HUES6 (cell line): ENCODE measurements at regions not wholly inside any gene's neighbourhood (a gene's known extent, or its start where the extent isn't known, plus 50 kb on each side); places are given as distances from the start of the nearest gene placed in this dataset.

ENCODE experiments used
- H3K27ac ChIP-seq: 2 replicates; pipeline ENCODE4 v1.7.0; 2013; ENCODE audit warnings: low read depth, mild to moderate bottlenecking, low read length, inconsistent platforms
- H3K27me3 ChIP-seq: 2 replicates; pipeline ENCODE4 v1.6.1; 2013; ENCODE audit warnings: low read length; ENCODE audit not compliant: control insufficient read depth, insufficient read depth
- H3K36me3 ChIP-seq: 2 replicates; pipeline ENCODE4 v1.6.1; 2013; ENCODE audit warnings: low read length; ENCODE audit not compliant: control insufficient read depth, insufficient read depth
- H3K4me1 ChIP-seq: 2 replicates; pipeline ENCODE4 v1.6.1; 2013; ENCODE audit warnings: low read length; ENCODE audit not compliant: control insufficient read depth, insufficient read depth
- H3K4me3 ChIP-seq: 2 replicates; pipeline ENCODE4 v1.5.1; 2013; ENCODE audit warnings: low read depth, low read length
- H3K9ac ChIP-seq: one replicate; pipeline ENCODE4 v1.6.1; 2013; ENCODE audit warnings: mild to moderate bottlenecking, low read length
- H3K9me3 ChIP-seq: 2 replicates; pipeline ENCODE4 v1.6.1; 2013; ENCODE audit warnings: low read depth, low read length; ENCODE audit not compliant: control insufficient read depth, insufficient read depth

- no peak overlapping the region for H3K4me3 ChIP-seq
- no peaks in the 10 kb centered on the region for H3K36me3 ChIP-seq
- H3K9ac ChIP-seq: no peak overlapping the region
- H3K27ac ChIP-seq: no peak overlapping the region
- peaks cover 7% of the 10 kb centered on the region; the same call in 1 of the 2 replicates for H3K9me3 ChIP-seq
- no peaks in the 10 kb centered on the region for H3K4me1 ChIP-seq
- H3K27me3 ChIP-seq: no peaks in the 10 kb centered on the region
Observed at GRCh38 chr2:81505586-81505985, 1201.0 kb upstream of the LRRTM1 start.

GRCh38 chr2:81495556-81495955 is 1191.0 kb upstream of the LRRTM1 start:
- Histone ChIP-seq H3K9me3 (no peaks in the 10 kb centered on the region), H3K27ac (no peak overlapping the region), H3K4me1 (no peaks in the 10 kb centered on the region), H3K4me3 (no peak overlapping the region), H3K9ac (no peak overlapping the region), H3K36me3 (no peaks in the 10 kb centered on the region), H3K27me3 (no peaks in the 10 kb centered on the region)

DNA sequence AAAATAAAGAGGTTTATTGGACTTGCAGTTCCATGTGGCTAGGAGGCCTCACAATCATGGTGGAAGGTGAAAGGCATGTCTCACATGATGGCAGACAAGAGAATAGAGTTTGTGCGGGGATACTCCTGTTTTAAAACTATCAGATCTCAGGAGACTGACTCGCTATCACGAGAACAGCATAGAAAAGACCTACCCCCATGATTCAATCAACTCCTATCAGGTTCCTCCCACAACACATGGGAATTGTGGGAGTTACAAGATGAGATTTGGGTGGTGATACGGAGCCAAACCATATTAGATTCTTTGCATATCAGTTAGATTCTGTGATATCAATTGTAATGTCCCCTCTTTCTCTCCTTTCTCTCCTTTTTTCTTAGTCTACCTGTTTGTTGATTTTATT is 1178.7 kb upstream of the LRRTM1 start:
- Histone ChIP-seq H3K9me3 (no peaks in the 10 kb centered on the region), H3K36me3 (no peaks in the 10 kb centered on the region), H3K27ac (no peak overlapping the region), H3K4me1 (0 out of 2 replicates have a peak, but pooled peaks cover 3% of the 10 kb centered on the region), H3K27me3 (no peaks in the 10 kb centered on the region), H3K4me3 (no peak overlapping the region), H3K9ac (no peak overlapping the region)

DNA sequence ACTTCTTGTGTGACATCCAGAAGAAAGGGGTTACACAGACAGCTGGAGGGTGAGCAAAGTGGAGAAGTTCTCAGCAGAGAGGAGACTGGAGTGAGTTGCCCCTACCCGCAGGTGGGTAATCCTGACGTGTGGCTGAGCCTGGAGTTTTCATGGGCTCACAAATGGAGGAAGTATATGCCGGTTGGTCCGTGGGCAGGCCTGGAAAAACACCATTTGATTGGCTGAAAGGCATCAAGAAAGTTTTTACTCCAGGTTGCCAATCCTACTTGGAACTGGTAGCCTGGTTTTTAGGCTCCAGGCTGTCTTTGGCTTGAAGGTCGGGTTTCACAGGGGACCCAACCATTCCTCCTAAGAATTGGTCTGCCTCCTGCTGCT is 1177.4 kb upstream of the LRRTM1 start:
- Histone ChIP-seq H3K27ac (no peak overlapping the region), H3K4me3 (no peak overlapping the region), H3K27me3 (no peaks in the 10 kb centered on the region), H3K9me3 (no peaks in the 10 kb centered on the region), H3K4me1 (0 out of 2 replicates have a peak, but pooled peaks cover 3% of the 10 kb centered on the region), H3K36me3 (no peaks in the 10 kb centered on the region), H3K9ac (no peak overlapping the region)

DNA sequence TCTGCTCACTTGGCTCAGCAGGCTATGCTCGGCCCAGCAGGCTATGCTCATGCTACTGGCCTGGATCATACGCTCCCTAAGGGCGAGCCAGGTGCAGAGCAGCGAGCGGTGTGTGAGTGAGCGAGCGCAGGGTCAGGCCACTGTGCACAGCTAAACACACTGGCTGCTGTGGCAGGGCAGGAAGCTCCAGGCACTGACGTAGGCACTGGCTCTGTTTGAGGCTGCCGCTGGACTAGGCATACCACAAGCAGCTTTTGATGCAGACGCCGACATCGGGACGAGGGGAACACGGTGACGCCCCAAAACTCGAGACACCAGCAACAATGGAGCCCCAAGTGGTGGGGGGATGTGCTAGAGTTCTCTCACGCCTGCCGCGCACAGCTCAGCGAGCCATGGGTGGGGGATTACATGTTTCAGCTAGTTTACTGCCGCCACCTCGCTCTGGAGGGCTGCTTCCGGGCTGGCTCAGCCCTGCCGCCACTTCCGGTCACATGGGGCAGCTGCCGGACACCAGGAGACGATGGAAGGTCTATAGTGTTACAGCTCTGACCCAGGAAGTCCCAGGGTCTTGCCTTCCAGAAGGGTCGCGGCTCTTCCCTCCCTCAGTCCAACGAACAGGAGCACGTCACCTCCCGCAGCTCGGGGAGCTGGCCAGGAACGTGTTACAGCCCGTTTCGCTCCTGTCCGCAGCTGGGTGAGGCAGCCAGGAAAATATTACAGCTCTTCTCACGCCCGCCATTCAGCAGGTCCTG is 1176.9 kb upstream of the LRRTM1 start:
- H3K36me3 ChIP-seq: no peaks in the 10 kb centered on the region
- 0 out of 2 replicates have a peak, but pooled peaks cover 3% of the 10 kb centered on the region for H3K4me1 ChIP-seq
- no peak overlapping the region for H3K4me3 ChIP-seq
- no peaks in the 10 kb centered on the region for H3K9me3 ChIP-seq
- no peak overlapping the region for H3K27ac ChIP-seq
- H3K27me3 ChIP-seq: no peaks in the 10 kb centered on the region
- no peak overlapping the region for H3K9ac ChIP-seq

GRCh38 chr2:81467096-81467495 is 1162.5 kb upstream of the LRRTM1 start:
- no peaks in the 10 kb centered on the region for H3K36me3 ChIP-seq
- H3K4me1 ChIP-seq: no peaks in the 10 kb centered on the region
- H3K9me3 ChIP-seq: no peaks in the 10 kb centered on the region
- H3K27ac ChIP-seq: no peak overlapping the region
- no peaks in the 10 kb centered on the region for H3K27me3 ChIP-seq
- H3K9ac ChIP-seq: no peak overlapping the region
- H3K4me3 ChIP-seq: no peak overlapping the region

DNA sequence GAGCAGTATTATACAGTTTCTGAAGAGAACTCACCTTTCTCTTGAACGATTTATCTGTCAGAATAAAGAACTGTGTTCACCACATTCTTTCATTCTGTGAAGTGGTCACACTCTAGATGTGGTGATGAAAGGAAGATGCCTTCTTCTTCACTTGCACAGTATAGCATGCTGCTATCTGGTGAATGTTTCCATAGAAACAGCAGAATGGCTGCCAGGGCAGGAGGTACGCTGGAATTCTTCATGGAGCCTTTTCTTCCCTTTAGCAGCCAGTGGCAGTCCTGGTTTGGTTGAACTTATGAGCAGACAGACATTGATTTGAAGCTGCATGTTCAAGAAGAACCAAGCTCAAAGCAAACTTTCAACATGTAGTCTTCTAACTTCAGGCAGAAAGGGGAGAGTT is 1157.9 kb upstream of the LRRTM1 start:
- Histone ChIP-seq H3K9me3 (no peaks in the 10 kb centered on the region), H3K36me3 (no peaks in the 10 kb centered on the region), H3K27ac (no peak overlapping the region), H3K4me1 (no peaks in the 10 kb centered on the region), H3K27me3 (no peaks in the 10 kb centered on the region), H3K9ac (no peak overlapping the region), H3K4me3 (no peak overlapping the region)

DNA sequence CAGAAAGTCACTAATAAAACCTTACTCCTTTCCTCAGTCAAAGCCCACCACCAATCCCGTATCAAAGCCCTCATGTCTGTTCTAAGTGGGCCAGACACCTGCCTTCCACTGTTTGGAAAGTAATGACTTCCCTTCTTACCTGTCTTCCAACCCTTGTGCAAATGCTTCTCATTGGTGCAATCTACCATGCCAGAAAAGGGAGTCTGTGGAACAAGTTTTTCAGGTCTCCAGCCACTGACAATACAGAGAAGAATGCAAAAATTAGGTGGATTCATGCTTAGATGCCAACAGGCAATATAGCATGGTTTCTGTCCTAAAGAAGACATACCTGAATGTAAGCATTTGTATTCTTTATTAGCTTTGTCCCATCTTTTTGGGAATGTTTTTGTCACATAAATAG is 1140.6 kb upstream of the LRRTM1 start:
- no peaks in the 10 kb centered on the region for H3K27me3 ChIP-seq
- H3K9ac ChIP-seq: no peak overlapping the region
- H3K4me3 ChIP-seq: no peak overlapping the region
- H3K36me3 ChIP-seq: no peaks in the 10 kb centered on the region
- H3K4me1 ChIP-seq: no peaks in the 10 kb centered on the region
- H3K27ac ChIP-seq: no peak overlapping the region
- H3K9me3 ChIP-seq: no peaks in the 10 kb centered on the region

- Histone ChIP-seq H3K36me3 (no peaks in the 10 kb centered on the region), H3K4me1 (peaks cover 6% of the 10 kb centered on the region; the same call in 1 of the 2 replicates), H3K27me3 (no peaks in the 10 kb centered on the region), H3K9ac (no peak overlapping the region), H3K27ac (no peak overlapping the region), H3K4me3 (no peak overlapping the region), H3K9me3 (no peaks in the 10 kb centered on the region)
Observed at GRCh38 chr2:81437456-81438000, 1133.0 kb upstream of the LRRTM1 start.

- H3K4me1 ChIP-seq: peaks cover 6% of the 10 kb centered on the region; the same call in 1 of the 2 replicates
- no peak overlapping the region for H3K9ac ChIP-seq
- H3K9me3 ChIP-seq: no peaks in the 10 kb centered on the region
Observed at GRCh38 chr2:81436256-81436655, 1131.7 kb upstream of the LRRTM1 start.

GRCh38 chr2:81412681-81413080 is 1108.1 kb upstream of the LRRTM1 start:
- no peaks in the 10 kb centered on the region for H3K27me3 ChIP-seq
- H3K9me3 ChIP-seq: no peaks in the 10 kb centered on the region
- no peaks in the 10 kb centered on the region for H3K4me1 ChIP-seq
- no peak overlapping the region for H3K9ac ChIP-seq
- no peak overlapping the region for H3K27ac ChIP-seq
- no peaks in the 10 kb centered on the region for H3K36me3 ChIP-seq
- no peak overlapping the region for H3K4me3 ChIP-seq

More at GRCh38 chr2:81436256-81436655, 1131.7 kb upstream of the LRRTM1 start:
- no peaks in the 10 kb centered on the region for H3K36me3 ChIP-seq
- H3K4me3 ChIP-seq: no peak overlapping the region
- no peak overlapping the region for H3K27ac ChIP-seq
- no peaks in the 10 kb centered on the region for H3K27me3 ChIP-seq
